GM12878 (cell line): ENCODE measurements at regions not wholly inside any gene's neighbourhood (a gene's known extent, or its start where the extent isn't known, plus 50 kb on each side); places are given as distances from the start of the nearest gene placed in this dataset.
A peak's percentile ranks its signal among the peaks of the same experiment; 100 is the strongest.

Source experiments
- ATAC-seq: fragments of 200-7000 bp; cut with Tn5 transposase; 3 replicates; pipeline ENCODE4 v1.9.1; 2020; ENCODE audit warnings: mild to moderate bottlenecking, moderate library complexity
- BruUV-seq: library from RNA; stranded (reverse); fragments of 400-500 nt; replicated peaks from 2 replicates; lab custom pipeline; 2021; lab: Mats Ljungman, UMichigan
- CTCF ChIA-PET: fragments of 300-600 bp; sonication (Branson Sonifier 250); formaldehyde crosslinking; extraction: SDS; loops from one replicate; lab custom pipeline; 2021; ENCODE audit warnings: inconsistent platforms; lab: Yijun Ruan, JAX
- POLR2A ChIA-PET: fragments of 350-600 bp; formaldehyde crosslinking; extraction: SDS; loops from one replicate; lab custom pipeline; 2021; ENCODE audit warnings: inconsistent platforms; lab: Charles Lee
- RAD21 ChIA-PET: fragments of 300-600 bp; sonication (Branson Sonifier 250); formaldehyde crosslinking; loops from one replicate; lab custom pipeline; 2023; ENCODE audit warnings: antibody characterized with exemption; ENCODE audit not compliant: unreplicated experiment; lab: Charles Lee
- SMC1A ChIA-PET: fragments of 300-600 bp; sonication (Branson Sonifier 250); formaldehyde crosslinking; loops from one replicate; lab custom pipeline; 2023; ENCODE audit not compliant: unreplicated experiment, uncharacterized antibody; lab: Charles Lee
- DNase-seq: peaks from one replicate; pipeline ENCODE4 v3.0.0-alpha.2; 2011; ENCODE audit warnings: low read depth, low spot score
- FAIRE-seq: peaks from 3 replicates; lab custom pipeline; 2011; peaks lifted over from hg19 to GRCh38; lab: Jason Lieb, UNC
- H2AFZ ChIP-seq: 2 replicates; pipeline ENCODE4 v1.6.0; 2011; ENCODE audit warnings: low read depth, low read length, control low read depth; ENCODE audit not compliant: control insufficient read depth
- H3K27ac ChIP-seq: 2 replicates; pipeline ENCODE4 v1.5.1; 2011; ENCODE audit warnings: control low read depth; ENCODE audit not compliant: control insufficient read depth, insufficient read depth
- H3K27me3 ChIP-seq, 2 experiments: replicated peaks in 1 of 2; 2 replicates each; pipeline versions ENCODE4 v1.6.0 to v1.6.1; 2011; ENCODE audit warnings: low read length in 1 of 2; ENCODE audit not compliant: control insufficient read depth in 2 of 2, insufficient read depth in 2 of 2
- H3K36me3 ChIP-seq, 2 experiments: 2 replicates each; pipeline ENCODE4 v1.5.1; 2011; ENCODE audit warnings: low read length in 1 of 2; ENCODE audit not compliant: control insufficient read depth in 2 of 2, insufficient read depth in 2 of 2
- H3K4me1 ChIP-seq: 2 replicates; pipeline ENCODE4 v1.6.1; 2011; ENCODE audit warnings: mild to moderate bottlenecking, low read length, moderate library complexity, mixed read lengths; ENCODE audit not compliant: control insufficient read depth, insufficient read depth
- H3K4me2 ChIP-seq: 2 replicates; pipeline ENCODE4 v1.6.0; 2011; ENCODE audit warnings: control low read depth; ENCODE audit not compliant: control insufficient read depth, insufficient read depth
- H3K4me3 ChIP-seq: fragments of 200-600 bp; sonication (generic); 2 replicates; pipeline ENCODE4 v1.5.1; 2016
- H3K79me2 ChIP-seq: 2 replicates; pipeline ENCODE4 v1.6.0; 2011; ENCODE audit warnings: low read length; ENCODE audit not compliant: control insufficient read depth, insufficient read depth
- H3K9ac ChIP-seq: 2 replicates; pipeline ENCODE4 v1.8.0; 2011; ENCODE audit warnings: low read length, control low read depth, mixed read lengths; ENCODE audit not compliant: control insufficient read depth, insufficient read depth
- H3K9me3 ChIP-seq: replicated peaks from 3 replicates; pipeline ENCODE4 v1.5.1; 2011; ENCODE audit warnings: mild to moderate bottlenecking, low read length; ENCODE audit not compliant: control insufficient read depth, insufficient read depth
- H4K20me1 ChIP-seq: 2 replicates; pipeline ENCODE4 v1.6.0; 2011; ENCODE audit not compliant: control insufficient read depth, insufficient read depth
- CREM ChIP-seq: IDR thresholded peaks from 2 replicates; pipeline ENCODE4 v1.6.1; 2014; ENCODE audit warnings: antibody characterized with exemption, low read depth
- EP300 ChIP-seq, 2 experiments: fragments of 150-350 bp in 1 of 2; IDR thresholded peaks; 2 replicates each; pipeline ENCODE4 v1.6.1; 2011 to 2012; ENCODE audit warnings: low read depth in 2 of 2, low read length in 2 of 2, borderline replicate concordance in 1 of 2, improper control_type of control experiment in 1 of 2, inconsistent platforms in 1 of 2; ENCODE audit not compliant: control insufficient read depth in 1 of 2
- IKZF1 ChIP-seq: fragments of 450-650 bp; conservative IDR thresholded peaks from 2 replicates; pipeline ENCODE4 v1.6.1; 2017; ENCODE audit warnings: antibody characterized with exemption, mild to moderate bottlenecking
- RCOR1 ChIP-seq: conservative IDR thresholded peaks from 2 replicates; pipeline ENCODE4 v1.6.1; 2012; ENCODE audit warnings: low read depth, low read length, improper control_type of control experiment
- SP1 ChIP-seq: IDR thresholded peaks from one replicate; pipeline ENCODE4 v1.6.1; 2011; ENCODE audit warnings: low read depth, low read length
- ZBTB11 ChIP-seq: fragments of 450-650 bp; formaldehyde crosslinking; IDR thresholded peaks from 2 replicates; pipeline ENCODE4 v1.5.0; 2022; ENCODE audit warnings: mild to moderate bottlenecking, missing genetic modification characterization
- WGBS: methylation state at CpG from one replicate; pipeline ENCODE4 v1.1.6; 2016; ENCODE audit warnings: low lambda C conversion rate; ENCODE audit not compliant: insufficient replicate concordance, insufficient coverage; ENCODE audit errors: missing lambda C conversion rate; 5-methylcytosine and 5-hydroxymethylcytosine counted together
- in situ Hi-C: fragments of 300-500 bp; cut with MboI; formaldehyde crosslinking; loops from 9 replicates; pipeline ENCODE4 v1.14.3; 2018; ENCODE audit warnings: mixed read lengths
- intact Hi-C: fragments of 100-400 bp; cut with micrococcal nuclease; formaldehyde crosslinking; loops from one replicate; pipeline ENCODE4 v1.14.2; 2022; ENCODE audit not compliant: unreplicated experiment

GRCh38 chr10:64112701-64113355, 591.6 kb downstream of the REEP3 start:
- TF ChIP-seq CREM: no peak
- TF ChIP-seq RCOR1: no peak
- no peak for TF ChIP-seq EP300 (IDR thresholded peaks at IDR 0.05; ENCODE audit: borderline replicate concordance in 1 of 2, control insufficient read depth in 1 of 2, low read depth in 2 of 2, low read length in 2 of 2)
- no peak for TF ChIP-seq ZBTB11
- TF ChIP-seq SP1: no peak
- no peak for TF ChIP-seq IKZF1
- H2AFZ ChIP-seq: no peak overlapping the region
- no TSS peak for BruUV-seq
- H3K4me2 ChIP-seq: no peak overlapping the region; the same call in 1 of the 2 replicates
- 0% methylated on average over 2 of the region's 2 CpGs for WGBS
- no peak for FAIRE-seq
- POLR2A ChIA-PET: no interaction called here
- no peaks in the 10 kb centered on the region for H3K9me3 ChIP-seq
- H3K4me3 ChIP-seq: no peak overlapping the region
- DNase-seq: no peak
- peak; percentile 51 for ATAC-seq
- H3K4me1 ChIP-seq: no peaks in the 10 kb centered on the region
- no peak overlapping the region for H3K9ac ChIP-seq
- H4K20me1 ChIP-seq: no peaks in the 10 kb centered on the region
- CTCF ChIA-PET: interaction anchor here (0.6 to 1.9 kb wide), 3 partner anchors 9 to 180 kb away, joined by 3 to 7 read pairs (median 3); no protein-coding TSS in a partner anchor
- H3K36me3 ChIP-seq: no peaks in the 10 kb centered on the region
- in situ Hi-C loops (no loop called here), intact Hi-C loops (loop anchor here (5.0 to 10.0 kb wide), 2 partner anchors 71 to 182 kb away; no protein-coding TSS in a partner anchor)
- SMC1A ChIA-PET: interaction anchor here (1.2 kb wide), 1 partner anchor 14 kb away, joined by 4 read pairs; no protein-coding TSS in a partner anchor
- no peaks in the 10 kb centered on the region; a peak in 1 of 4 replicates for H3K27me3 ChIP-seq
- no peak overlapping the region for H3K27ac ChIP-seq
- RAD21 ChIA-PET: interaction anchor here (1.4 kb wide), 1 partner anchor 9 kb away, joined by 3 read pairs; no protein-coding TSS in a partner anchor
- no peaks in the 10 kb centered on the region for H3K79me2 ChIP-seq
